ENCODE measurements at regions not wholly inside any gene's neighbourhood (a gene's known extent, or its start where the extent isn't known, plus 50 kb on each side); places are given as distances from the start of the nearest gene placed in this dataset.
"Not testable (repeated sequence)": the region's sequence is repeated elsewhere in the genome, so short reads cannot be mapped to it uniquely, and the experiment has no call there.

DNA sequence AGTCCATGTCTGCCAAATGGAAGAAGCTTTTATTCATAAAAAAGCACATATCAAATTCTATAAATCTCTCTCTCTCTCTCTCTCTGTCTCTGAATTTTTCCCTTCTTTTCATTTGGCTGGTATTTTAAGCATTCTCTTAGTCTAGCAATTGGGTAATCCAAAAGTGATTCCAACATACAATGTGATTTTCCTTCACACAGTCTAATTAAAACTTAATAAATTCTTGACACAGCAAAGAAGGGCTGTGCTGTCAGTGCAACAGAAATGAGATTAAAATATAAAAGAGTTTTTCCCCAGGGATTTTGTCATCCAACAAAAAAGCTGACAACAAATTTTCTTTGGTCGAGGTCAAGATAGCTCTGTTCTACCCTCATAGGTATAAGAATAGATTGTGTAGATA is 216.9 kb downstream of the CENPC start:
- no peak for DNase-seq

DNA sequence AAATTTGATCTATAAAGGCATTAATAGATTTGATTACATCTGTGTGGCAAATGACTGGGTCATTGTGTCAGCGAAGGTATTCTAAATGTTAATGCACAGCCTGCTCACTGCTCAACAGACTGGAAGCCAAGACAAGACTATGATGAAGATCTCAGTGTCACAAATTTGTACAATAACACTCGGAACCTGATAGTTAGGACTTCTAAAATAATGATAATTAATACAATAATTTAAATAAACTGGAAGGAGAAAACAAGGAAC is 217.4 kb downstream of the CENPC start:
- DNase-seq, result no peak

DNA sequence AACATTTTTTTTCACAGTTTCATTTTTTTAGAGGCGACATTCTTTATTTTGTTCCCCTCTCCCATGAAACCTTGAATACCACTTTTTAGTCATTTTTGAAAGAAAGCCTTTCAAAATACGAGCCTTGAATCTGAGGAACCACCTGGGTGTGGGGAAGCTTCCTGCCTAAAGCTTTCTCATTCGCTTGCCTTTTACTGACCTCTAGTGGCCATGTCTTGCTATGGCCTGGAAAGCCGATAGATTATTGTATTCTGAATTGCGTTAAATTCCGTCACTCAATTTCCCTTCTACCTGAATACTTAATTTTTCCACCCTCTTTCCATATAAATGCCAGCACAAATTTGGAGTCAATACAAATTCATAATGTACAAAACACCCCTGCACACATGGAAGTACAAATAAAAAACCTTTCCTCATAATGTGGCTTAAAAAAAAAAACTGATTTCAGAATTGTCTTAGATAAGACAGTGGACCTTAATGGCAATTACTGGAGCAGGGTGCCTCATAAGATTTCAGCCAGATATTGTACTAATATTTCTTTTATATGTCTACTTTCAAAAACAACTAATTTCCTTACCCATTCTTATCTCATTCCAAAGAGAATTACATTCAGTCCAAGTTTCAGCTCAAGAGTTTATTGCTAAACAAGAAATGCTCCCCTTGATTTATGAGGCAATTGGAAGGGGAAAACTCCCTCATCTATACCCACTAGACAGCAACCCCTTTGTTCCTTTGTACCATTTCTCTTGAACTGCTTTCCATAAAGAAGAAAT is 217.9 kb downstream of the CENPC start:
- peak; percentile 87 for DNase-seq

DNA sequence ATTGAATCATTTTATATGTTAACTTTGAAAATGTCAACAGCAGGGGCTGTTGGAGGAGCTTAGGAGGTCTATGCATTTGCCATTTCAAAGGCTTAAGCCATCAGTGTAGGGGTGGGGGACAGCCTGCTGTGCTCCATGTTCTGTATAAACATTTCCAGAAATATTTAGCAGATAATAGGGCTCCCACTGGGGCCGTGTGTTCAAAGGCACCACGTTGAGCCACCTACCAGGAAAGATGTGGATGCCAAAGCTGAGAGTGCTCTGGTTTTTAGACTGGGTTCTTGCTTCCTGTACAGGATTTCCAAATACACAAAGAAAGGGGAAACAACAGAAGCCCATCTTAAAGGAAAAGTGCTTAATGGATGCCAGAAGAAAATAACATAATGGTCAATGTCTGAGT is 219.5 kb downstream of the CENPC start:
- DNase-seq, result no peak

DNA sequence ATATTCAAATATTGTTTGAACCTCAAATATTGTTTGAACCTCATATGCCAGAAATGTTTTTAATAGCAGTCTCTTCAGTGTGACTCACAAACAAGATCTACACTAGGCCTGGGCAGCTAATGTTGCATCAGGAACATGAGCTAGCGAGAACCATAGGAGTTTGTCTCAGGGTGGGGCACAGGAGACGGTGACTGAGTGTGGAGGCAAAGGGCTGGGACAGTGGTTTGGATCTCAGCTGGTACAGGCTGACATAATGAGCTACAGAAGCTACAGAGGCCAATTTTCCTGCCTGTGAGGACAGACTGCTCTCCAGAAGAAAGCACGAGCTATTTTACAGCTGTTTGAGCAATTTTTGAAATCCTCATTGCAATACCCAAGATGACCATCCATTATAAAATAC is 224.7 kb downstream of the CENPC start:
- no peak for DNase-seq

DNA sequence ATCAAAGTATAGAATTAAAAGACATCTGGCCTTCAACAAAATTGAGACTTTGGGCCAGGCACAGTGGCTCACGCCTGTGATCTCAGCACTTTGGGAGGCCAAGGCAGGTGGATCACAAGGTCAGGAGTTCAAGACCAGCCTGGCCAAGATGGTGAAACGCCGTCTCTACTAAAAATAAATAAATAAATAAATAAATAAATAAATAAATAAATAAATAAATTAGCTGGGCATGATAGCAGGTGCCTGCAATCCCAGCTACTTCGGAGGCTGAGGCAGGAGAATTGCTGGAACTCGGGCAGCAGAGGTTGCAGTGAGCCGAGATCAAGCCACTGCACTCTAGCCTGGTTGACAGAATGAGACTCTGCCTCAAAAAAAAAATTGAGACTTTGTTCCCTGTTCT is 225.7 kb downstream of the CENPC start:
- DNase-seq, result not testable (repeated sequence)

DNA sequence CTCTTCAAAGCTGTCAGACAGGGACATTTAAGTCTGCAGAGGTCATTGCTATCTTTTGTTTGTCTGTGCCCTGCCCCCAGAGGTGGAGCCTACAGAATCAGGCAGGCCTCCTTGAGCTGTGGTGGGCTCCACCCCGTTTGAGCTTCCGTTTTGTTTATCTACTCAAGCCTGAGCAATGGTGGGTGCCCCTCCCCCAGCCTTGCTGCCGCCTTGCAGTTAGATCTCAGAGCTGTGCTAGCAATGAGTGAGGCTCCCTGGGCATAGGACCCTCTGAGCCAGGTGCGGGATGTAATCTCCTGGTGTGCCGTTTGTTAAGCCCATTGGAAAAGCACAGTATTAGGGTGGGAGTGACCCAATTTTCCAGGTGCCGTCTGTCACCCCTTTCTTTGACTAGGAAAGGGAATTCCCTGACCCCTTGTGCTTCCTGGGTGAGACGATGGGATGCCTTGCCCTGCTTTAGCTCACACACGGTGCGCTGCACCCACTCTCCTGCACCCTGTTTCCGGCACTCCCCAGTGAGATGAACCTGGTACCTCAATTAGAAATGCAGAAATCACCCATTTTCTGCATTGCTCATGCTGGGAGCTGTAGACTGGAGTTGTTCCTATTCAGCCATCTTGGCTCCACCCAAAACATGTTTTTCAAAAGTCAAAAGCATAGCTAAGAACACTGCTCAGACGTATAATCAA is 244.7 kb downstream of the CENPC start:
- DNase-seq, result peak; percentile 87

DNA sequence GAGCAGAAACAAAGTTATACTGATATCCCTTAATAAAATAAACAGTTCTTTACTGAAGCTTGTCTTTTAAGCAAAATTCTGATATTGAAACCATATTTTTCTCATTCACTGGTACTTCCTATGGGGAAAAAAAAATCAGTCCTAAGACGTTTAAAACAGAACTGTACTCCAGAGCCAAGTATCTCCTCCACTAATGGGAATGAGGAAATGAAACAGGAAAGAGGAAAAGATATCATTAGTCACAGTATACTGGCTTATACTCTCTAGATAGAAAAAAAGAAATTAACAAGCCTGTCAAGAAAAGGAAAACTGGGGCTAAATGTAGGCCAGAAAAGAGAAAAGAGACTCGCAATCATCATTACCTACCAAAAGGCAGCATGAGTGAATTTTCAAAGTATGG is 252.7 kb downstream of the CENPC start:
- DNase-seq, result no peak

DNA sequence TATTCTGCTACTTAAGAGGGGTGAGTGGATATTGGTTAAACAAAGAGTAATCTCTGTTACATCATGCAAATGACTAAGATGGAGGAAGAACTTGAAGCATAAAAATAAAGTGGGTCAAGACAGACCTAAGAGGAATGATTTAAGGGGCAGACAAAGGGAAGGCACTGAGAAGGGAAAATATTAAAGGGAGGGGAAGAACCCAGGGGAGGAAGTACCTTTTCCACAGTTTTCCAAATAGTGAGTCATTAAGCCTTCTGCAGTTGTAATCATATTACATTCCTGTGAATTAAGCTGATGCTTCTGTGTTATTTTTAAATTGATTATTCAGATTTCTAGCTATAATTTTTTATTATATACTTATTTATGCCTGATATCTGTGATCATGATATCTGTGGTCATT is 253.3 kb downstream of the CENPC start:
- DNase-seq, result no peak

DNA sequence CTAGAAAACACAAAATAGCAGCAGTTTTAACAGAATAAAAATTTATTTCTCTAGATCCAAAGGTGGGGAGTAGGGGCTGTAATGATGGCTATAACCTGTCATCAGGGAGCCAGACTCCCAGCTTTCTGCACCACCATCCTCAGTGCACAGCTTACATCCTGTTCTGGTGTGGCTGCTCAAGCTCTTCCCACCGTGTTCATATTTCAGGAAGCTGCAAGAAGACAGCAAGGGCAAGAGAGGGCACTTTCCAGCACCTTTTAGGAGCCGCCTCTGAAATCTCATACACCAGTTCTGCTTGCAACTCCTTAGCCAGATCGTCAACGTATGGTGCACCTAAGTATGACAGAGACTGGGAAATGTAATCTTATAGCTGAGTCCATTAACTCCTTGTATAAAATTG is 253.7 kb downstream of the CENPC start:
- DNase-seq, result no peak

DNA sequence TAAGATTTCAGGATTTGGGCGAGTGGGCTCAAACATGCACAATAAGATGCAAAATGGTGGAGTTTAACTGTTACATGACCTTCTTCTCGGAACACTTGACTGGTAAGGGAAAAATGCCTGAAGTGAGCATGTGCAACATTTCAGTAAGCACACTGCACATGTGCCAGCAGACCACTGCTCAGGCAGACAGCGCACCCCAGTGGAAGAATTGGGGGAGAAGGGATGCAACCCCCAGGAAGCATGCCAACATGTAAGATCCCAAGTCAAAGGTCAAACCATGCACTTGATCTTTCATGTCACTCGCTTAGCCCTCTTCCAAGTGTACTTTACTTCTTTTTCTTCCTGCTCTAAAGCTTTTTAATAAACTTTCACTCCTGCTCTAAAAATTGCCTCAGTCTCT is 256.3 kb downstream of the CENPC start:
- DNase-seq, result peak; percentile 74

DNA sequence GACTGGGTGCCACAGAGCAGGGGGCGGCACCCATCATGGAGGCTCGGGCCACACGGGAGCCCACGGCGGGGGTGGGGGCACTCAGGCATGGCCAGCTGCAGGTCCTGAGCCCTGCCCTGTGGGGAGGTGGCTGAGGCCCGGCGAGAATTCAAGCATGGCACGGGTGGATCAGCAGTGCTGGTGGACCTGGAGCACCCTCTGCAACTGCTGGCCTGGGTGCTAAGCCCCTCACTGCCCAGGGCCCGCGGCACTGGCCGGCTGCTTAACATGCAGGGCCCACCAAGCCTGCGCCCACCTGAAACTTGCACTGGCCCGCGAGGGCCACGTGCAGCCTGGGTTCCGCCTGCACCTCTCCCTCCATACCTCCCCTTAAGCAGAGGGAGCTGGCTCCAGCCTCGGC is 258.6 kb downstream of the CENPC start:
- DNase-seq, result no peak

DNA sequence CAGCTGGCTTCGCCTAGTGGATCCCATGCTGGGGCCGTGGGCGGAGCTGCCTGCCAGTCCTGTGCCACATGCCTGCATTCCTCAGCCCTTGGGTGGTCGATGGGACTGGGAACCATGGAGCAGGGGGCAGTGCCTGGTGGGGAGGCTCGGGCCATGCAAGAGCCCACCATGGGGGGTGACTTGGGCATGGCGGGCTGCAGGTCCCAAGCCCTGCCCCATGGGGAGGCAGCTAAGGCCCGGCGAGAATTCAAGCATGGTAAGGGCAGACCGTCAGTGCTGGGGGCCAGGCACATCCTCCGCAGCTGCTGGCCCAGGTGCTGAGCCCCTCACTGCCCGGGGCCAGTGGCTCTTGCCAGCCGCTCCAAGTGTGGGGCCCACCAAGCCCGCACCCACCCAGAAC is 262.6 kb downstream of the CENPC start:
- no peak for DNase-seq

DNA sequence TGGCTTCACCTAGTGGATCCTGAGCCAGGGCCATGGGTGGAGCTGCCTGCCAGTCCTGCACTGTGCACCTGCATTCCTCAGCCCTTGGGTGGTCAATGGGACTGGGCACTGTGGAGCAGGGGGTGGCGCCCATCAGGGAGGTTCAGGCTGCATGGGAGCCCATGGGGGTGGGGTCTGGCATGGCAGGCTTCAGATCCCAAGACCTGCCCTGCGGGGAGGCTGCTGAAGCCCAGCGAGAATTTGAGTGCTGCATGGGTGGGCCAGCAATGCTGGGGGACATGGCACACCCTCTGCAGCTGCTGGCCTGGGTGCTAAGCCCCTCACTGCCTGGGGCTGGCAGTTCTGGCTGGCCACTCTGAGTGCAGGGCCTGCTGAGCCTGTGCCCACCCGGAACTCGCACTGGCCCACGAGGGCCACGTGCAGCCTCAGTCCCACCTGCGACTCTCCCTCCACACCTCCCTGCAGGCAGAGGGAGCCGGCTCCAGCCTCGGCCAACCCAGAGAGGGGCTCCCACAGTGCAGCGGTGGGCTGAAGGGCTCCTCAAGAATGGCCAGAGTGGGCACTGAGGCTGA is 270.0 kb downstream of the CENPC start:
- no peak for DNase-seq

DNA sequence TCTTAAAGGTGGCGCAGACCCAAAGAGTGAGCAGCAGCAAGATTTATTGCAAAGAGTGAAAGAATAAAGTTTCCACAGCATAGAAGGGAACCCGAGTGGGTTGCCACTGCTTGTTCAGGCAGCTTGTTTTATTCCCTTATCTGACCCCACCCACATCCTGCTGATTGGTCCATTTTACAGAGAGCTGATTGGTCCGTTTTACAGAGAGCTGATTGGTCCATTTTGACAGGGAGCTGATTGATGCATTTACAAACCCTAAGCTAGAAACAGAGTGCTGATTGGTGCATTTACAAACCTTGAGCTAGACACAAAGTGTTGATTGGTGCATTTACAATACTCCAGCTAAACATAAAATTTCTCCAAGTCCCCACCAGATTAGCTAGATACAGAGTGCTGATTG is 270.6 kb downstream of the CENPC start:
- not testable (repeated sequence) for DNase-seq

DNA sequence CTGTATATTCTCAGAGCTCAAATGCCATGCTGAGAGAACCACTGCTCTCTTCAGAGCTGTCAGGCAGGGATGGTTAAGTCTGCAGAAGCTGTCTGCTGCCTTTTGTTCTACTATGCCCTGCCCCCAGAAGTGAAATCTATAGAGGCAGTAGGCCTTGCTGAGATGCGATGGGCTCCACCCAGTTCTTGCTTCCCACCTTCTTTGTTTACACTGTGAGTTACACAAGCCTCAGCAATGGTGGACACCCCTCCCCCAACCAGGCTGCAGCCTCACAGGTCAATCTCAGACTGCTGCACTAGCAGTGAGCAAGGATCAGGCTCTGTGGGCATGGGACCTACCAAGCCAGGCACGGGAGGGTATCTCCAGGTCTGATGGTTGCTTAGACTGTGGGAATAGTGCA is 271.6 kb downstream of the CENPC start:
- no peak for DNase-seq

DNA sequence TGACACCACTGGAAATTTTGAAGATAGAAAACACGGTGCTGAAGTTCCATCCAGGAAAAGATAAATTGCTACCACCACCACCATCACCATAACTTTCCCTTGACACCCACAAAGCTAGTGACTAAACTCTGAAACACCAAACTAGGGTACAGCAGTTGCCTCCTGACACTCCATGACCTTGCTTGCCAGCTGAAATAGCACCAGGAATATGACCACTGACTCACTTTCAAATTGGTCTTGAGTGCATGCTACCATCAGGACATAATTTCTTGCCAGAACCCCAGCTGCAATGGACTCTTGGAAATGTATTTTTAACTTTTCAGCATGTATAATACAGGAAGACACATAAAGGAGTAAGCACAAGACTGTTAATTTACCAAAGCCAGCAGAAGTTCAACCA is 283.3 kb downstream of the CENPC start:
- no peak for DNase-seq

DNA sequence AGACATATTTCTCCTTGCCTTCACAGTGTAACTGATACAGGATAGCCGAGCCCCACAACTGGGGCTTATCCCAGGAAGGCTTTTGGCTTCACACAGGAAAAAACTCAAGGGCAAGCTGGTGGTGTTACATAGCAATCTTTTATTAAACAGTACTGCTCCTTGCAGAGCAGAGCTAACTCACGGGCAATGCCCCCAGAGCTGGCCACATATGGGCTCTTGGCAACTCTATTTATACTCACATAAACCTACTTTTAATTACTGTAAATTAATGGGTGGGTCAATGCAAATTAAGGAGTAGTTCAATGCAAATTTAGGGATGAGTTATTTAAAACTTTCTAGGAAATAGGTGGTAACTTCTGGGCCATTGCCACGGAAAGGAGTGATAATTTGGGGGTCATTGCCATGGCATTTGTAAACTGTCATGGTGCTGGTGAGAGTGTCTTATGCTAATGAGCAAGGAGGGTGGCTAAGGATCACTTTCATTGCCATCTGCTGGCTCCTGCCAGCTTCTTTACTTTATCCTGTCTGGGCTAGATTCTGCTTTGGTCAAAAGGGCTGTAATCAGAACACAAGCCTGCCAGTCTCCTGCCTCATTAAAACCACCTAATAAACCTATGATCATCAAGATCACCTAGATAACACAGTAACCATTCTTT is 288.8 kb downstream of the CENPC start:
- DNase-seq, result no peak

DNA sequence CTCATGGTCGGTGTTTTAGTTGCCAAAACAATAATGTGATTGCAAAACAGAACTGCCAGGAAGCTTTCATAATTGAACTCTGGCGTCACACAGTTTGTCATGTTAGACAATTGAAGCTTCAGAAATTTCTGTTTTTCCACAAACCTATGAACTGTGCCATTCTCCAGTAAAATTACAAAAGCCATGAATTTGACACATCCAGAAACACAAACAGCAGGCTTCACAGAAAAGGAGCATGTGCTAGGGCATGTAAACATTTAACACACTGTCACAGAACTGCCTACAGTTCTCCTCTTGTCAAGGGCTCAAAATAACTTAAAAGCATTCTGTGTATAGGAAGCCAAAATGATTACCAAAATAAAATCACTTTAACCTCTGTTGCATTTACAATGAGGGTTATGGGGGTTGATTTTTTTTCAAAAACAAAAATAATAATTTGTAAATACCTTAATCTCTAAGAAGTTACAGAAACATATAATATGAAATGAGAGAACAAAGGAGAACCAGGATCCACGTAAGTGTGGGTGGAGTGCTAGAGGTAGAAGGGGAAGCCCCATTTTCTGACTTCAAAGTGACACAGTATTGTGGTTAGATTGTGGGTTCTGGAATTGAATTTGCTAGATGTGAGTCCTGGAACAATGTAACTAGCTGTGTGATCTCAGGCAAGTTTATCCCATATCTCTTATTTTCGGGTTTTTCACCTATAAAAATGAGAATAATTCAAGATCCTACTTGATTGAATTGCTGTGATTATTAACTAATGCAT is 295.0 kb downstream of the CENPC start:
- peak; percentile 9 for DNase-seq

DNA sequence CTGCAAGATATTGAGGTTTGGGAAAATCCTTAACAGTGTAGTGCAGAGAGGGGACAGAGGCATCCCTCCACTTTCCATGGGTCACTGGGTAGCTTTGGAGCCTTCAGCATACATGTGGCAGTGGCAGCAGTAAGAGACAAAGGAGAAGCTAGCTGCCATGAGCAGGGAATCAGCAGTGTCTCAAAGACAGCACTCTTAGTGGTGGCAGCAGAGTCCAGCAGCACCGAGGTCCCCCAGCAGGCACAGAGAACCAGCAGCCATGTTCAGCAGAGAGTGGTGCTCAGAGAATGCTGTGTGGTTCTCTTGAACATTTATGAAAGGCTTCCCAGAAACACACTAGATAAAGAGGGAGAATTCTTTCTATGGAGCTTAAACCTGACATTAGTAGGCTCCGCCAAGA is 308.5 kb downstream of the CENPC start:
- DNase-seq, result no peak

DNA sequence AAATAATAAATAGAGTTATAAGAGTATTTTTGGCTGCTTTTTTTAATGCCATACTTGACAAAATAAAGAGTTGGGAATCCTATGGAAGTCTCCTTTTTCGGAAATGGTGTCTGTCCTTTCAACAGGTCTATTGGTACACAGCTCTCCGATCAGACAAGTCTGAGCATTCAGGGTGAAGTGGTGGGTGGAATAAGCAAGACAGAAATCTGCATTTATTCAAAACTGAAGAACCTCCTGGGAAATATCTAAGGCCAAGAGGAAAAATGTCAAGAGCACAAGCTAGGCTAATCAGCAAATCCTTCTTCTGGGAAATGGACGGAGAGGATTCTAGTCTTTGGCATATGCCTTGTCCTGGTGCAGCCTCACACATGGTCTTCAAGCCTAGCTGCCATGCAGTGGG is 309.0 kb downstream of the CENPC start:
- no peak for DNase-seq

DNA sequence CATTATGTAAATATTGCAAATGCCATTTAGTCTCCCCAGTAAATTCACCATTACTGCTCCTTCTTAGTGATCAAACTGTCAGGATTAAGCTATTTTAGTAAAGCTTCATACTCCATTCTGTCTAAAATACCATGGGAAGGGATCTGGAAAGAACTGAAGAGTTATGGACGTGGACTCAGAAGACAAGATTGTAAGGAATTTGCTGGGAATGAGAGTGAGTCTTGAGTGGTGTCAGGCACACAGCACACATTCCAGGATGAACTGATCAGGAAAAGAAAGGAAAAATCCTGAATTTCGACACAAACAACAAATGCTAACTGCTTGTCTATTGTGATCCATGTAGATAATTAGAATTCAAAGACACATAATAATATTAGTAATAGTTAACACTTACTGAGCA is 311.0 kb downstream of the CENPC start:
- DNase-seq, result no peak

DNA sequence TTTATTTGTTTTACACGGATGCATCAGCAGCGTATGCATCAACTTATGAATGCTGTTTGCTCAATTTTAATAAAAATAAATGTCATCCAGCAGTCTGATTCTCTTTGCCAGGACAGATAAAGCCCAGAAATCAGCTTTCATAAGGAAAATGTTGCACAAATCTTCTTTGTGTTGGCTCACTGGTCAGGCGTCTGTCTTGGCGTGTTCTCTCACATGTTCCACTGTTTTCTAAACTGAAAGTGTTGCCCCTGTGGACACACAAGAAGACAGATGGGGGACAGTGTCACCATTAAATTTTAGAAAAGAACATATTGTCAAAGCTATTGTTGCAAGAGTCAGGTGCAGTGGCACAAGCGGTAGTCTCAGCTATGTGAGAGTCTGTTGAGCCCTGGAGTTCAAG is 316.2 kb downstream of the CENPC start:
- no peak for DNase-seq

Data from hematopoietic multipotent progenitor cell treated with erythropoietin and hydrocortisone succinate and interleukin-3 and kit ligand, for 4 days (in vitro differentiated cells).